LoVo (cell line): ENCODE measurements at regions not wholly inside any gene's neighbourhood (a gene's known extent, or its start where the extent isn't known, plus 50 kb on each side); places are given as distances from the start of the nearest gene placed in this dataset.
"Not testable (repeated sequence)": the region's sequence is repeated elsewhere in the genome, so short reads cannot be mapped to it uniquely, and the experiment has no call there.

Experiments
- DNase-seq: peaks from one replicate; pipeline ENCODE4 v3.0.0-alpha.2; 2016; ENCODE audit warnings: low spot score

DNA sequence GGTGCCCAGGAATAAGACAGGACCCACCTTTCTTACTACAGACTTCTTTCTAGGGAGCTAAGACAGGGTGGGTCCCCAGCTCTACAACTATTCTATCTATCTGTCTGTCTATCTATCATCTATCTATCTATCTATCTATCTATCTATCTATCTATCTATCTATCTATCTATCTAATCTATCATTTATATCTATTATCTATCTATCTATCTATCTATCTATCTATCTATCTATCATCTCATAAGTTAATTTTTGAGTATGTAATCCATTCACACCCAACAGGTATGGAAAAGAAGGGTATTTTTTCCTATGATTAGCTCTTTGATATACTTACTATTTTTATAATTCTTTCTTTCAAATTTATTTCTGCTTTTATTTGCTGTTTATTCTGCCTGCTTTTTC lies 55.9 kb downstream of the BAMBI start:
- DNase-seq: no peak

DNA sequence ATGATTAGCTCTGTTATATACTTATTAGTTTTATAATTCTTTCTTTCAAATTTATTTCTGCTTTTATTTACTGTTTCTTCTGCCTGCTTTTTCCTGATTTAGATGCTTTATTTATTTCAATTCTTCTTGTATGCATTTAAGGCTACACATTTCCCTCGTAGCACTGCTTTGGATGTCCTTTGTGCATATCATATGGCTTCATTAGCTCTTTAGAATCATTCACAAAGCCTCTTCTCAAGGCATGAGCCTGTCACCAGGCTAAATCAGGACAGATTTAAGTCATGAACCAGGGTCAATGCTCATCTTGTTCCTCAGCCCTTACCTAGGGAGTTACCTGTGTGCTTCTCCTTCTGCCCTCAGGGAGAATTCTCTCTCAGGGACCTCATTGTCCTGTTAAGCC lies 56.3 kb downstream of the BAMBI start:
- DNase-seq: no peak

DNA sequence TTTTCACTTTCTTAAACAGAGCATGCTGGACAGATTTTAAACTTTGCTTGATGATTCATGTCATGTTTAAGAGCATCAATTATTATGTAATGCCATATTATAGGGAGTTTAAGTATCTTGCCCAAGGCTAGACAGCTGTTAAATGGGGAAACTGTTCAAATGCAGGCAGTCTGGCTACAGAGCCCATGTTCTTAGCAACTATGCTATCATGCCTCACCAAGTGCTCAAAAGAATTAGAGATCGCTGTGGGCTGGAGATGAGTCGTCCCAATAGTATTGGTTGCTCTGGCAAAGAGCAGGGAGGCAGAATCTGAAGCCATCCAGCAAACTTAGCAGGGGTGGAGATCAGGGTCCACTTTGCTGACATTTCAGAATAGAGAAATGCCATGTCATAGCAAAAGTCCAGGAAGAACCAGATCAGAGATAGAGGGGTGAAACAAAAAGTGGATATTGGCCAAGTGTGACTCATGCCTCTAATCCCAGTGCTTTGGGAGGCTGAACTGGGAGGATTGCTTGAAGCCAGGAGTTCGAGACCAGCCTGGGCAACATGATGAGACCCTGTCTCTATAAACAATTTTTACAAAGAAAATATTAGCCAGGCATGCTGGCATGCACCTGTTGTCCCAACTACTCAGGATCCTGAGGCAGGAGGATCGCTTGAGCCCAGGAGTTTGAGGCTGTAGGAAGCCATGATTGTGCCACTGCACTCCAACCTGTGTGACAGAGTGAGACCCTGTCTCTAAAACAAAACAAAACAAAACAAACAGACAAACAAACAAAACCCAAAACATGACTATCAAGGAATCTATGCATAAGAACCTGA lies 57.8 kb downstream of the BAMBI start:
- peak; percentile 47 for DNase-seq

DNA sequence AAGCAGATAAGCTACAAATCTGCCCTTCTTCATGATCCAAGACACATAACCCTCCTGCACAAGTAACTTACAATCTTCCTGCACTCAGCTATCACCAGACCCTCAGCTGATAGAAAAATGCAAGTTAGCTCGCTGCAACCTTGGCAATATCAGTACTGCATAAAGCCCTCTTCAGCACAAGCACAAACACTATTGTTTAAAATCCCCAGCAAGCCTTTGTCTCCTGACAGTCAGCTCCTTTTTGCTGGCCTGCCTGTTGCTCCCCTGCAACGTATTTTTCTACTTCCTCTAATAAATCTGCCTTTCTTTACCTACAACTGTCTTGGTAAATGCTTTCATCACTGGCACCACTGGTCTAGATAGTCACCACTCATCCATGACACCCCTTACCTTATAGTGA lies 59.8 kb downstream of the BAMBI start:
- no peak for DNase-seq

DNA sequence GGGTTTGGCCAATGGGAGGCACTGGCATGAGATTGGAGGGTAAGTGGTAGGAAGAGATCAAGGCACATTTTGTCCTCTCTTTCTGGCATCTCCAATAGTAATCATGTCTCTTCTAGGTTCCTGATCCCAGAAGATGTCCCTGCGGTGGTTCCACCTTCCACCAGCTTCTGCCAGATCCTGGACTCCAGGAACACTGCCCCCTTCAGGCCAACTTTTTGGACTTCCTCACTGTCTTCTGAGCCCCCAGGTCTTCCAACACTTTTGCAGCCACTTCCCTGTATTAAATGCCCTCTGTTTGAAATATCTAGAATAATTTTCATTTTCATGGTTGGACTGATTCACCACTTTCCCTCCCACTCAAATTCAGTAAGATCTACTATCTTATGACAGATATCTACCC lies 60.9 kb downstream of the BAMBI start:
- DNase-seq: no peak

DNA sequence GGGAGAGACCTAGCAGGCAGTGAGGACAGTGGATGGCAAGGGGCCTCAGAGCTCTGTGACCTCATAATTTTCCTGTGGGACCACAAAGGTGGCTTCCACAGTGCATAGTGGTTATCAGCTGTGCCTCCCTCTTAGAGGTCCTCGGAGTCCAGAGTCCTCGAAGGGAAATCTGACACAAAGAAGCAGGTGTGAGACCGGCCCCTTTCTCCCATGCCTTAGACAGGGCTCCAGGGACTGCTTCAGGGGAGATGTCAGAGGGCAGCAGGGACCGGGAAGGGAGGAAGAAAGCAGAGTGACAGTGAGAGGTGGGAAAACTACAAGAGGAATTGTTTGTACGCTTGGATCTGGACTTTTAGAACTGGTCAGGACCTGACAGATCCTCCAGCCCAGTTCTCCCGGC lies 66.3 kb downstream of the BAMBI start:
- DNase-seq: no peak

DNA sequence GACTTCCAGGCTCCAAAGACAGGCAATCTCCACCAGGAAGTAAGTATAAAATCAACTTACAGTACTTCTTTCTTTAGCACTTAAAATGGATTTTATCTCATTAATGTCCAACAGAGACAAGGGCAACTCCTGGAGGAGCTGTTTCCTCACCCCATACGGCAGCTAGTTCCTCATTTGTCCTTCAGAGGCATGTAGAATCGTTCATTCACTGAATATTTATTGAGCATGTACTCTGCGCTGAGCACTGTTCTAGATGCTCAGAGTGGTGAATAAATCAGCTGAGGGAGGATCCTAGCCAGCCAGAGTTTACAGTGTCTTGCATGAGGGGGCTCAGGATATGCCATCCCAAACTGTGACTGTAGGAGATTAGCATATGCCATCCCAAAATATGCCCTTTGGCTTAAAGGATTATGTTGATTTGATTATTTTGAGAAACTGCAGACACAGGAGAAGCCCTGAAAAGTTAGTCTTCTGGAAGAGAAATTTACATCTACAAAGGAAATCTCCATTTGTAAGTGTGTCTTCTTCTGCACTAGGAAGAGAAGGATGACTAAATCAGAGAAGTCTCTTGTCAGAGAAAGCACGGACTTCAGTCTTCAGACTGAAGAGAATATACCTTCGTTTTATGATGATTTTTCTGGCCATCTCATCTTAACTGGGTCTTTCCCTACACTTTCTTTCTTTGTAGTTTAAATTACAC lies 66.9 kb downstream of the BAMBI start:
- DNase-seq: no peak

DNA sequence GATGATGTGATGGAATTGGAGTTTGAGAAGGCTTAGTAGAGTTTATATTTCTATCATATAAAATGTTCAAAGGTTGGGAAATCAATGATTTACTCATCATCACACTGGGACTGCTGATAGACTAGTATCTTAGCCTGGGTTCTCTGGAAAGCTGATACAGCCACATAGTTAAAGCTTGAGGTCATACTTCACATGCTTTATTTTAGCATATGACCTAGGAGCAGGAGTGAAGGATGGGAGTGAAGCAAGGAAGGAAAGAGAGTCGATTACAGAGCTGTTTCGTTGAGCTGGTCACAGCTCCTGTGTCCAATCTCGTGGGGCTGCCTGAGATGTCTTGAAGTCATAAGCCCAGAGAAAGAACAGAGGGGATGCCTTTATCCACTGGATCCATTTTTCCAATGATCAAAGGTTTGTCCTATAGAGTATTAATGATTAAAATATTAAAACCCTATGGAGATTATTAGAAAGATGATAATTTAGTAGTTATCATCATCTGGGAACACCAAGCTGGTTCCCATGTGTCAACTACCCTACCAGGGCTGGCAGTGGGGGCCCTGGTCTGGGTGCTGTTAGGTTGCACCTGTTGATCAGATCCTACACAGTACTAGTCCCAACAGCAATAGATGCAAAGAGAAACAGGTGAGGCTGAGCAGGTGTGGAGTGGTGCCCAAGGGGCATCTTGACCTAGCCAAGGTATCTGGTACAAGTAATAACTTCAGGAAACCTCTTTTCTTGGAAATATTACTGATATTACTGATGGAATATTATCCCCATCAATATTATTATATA lies 77.8 kb downstream of the BAMBI start:
- no peak for DNase-seq

DNA sequence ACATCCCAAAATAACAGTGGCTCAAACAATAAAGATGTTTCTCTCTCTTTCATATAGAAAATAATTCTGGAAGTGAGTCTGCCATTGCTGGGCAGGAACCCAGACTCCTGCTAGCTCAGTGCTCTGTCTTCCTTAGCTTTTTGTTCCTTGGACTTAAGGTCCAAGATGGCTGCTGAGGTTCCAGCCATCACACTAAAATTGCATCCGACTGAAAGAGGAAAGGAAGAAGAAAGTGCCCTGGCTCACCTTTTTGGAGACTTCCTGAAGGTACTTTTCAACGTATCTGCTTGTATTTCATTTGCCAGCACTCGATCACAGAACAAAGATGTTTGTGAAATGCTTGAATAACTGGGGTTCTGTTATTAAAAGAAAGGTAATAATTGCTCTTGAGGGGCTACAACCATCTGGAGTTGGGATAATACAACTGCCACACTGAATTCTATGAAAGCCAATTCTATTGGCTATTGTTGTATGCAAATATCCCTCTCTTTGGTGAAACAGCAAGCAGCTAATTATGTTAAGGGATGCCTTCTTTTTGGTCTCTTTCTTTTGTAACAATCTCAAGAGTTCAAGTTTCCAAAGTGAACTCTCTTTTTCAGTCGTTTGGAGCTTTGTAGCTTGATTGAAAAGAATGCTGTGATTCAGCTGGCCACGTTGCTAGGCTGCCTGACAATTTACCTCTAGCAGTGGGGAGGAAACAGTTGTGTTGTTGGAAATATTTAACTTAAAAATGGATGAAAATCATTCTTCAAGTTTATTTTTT lies 83.9 kb downstream of the BAMBI start:
- DNase-seq: no peak

DNA sequence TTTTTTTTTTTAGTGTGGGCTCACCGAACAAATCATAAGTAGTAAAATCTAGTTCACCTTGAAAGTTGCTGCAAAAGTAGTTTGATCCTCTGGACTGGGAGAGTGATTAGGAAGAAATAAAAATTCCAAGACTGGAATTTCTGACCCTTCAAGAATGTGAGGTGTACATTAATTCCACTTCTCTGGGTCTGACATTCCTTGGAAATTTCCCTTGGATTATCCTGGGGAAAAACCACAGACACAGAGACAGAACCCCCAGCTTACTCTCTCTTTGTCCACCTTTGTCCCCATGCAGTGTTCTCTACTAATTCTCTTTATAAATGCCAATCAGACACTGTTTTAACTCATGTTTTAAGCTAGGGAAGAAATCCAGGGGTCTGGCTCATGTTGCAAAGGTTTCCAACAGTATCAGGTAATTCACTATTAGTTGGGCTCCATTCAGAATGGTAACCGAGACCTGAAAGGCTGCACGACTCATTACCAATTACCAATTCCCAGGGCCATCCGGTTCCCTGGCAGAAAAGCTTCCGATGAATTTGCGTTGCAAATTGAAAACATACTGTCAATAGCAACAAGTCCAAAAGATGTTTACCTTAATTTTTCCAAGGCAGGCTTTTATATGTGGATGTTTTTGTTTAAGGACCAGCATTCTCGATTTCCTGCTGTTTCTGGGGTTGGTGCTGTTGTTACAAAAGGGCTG lies 86.3 kb downstream of the BAMBI start:
- DNase-seq: no peak

DNA sequence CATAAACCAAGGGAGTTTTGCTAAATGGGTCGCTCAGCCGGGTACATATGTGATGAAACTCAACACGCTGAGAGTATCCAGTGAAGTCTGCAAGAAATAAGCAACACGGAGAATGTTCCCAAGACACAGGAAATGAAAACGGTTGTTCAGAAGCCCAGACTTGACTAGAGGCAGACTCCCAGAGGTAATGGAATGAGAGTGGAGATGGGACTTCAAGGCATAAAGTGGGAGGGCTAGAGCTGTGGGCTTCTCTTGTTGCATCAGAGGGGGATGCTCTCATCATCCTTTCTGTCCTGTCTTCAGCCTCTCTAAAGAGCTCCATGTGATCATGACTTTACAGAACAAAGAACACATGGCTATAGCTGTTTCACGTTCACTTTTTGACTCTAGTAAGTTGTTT lies 88.3 kb downstream of the BAMBI start:
- no peak for DNase-seq

DNA sequence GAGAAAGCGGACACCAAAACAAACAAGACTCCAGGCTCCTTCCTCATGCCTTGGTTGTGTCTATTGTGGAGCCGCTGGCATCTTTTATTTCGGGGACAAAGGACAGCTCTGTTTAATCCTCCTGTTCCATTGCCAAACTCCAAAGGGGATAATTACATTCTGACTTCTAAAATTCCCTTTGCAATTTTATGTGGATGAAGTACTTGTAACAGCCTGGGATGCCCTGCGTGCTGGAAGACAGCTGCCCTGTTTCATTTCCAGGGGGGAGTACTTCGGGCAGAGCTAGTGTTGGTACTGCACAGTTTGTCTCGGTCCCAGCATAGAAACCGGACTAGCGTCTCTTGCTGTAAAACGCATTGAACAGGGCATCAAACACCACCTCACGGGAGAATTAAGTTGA lies 90.9 kb downstream of the BAMBI start:
- no peak for DNase-seq

DNA sequence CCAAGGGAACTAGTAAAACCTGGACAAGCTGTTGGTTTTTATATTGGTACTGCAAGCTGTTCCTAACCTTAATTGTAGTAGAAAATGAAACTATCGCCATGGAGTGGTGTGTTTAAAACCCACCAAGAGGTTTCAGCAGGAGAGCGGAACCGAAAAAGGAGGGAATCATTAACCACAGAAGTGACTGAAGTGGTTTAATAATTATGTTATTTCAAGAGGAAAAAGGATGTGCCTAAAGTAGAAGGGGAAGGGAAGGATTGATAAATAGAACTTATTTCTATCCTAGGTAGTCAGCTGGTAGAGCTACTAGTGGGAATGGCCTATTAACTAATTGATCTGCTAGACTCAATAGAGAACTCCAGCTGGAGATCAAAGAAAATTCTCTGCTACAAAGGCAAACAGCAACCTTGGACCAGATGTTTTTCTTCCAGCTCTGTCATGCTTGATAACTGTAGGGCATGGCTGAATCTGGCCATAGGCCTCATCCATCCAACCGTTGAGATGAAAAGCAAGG lies 91.8 kb downstream of the BAMBI start:
- DNase-seq: no peak

DNA sequence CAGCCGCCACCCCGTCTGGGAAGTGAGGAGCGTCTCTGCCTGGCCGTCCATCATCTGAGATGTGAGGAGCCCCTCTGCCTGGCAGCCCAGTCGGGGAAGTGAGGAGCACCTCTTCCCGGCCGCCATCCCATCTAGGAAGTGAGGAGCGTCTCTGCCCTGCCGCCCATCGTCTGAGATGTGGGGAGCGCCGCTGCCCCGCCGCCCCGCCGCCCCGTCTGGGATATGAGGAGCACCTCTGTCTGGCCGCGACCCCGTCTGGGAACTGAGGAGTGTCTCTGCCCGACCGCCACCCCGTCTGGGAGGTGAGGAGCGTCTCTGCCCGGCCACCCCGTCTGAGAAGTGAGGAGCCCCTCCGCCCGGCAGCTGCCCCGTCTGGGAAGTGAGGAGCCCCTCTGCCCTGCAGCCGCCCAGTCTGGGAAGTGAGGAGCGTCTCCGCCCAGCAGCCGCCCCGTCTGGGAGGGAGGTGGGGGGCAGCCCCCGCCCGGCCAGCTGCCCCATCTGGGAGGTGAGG lies 94.3 kb downstream of the BAMBI start:
- not testable (repeated sequence) for DNase-seq

DNA sequence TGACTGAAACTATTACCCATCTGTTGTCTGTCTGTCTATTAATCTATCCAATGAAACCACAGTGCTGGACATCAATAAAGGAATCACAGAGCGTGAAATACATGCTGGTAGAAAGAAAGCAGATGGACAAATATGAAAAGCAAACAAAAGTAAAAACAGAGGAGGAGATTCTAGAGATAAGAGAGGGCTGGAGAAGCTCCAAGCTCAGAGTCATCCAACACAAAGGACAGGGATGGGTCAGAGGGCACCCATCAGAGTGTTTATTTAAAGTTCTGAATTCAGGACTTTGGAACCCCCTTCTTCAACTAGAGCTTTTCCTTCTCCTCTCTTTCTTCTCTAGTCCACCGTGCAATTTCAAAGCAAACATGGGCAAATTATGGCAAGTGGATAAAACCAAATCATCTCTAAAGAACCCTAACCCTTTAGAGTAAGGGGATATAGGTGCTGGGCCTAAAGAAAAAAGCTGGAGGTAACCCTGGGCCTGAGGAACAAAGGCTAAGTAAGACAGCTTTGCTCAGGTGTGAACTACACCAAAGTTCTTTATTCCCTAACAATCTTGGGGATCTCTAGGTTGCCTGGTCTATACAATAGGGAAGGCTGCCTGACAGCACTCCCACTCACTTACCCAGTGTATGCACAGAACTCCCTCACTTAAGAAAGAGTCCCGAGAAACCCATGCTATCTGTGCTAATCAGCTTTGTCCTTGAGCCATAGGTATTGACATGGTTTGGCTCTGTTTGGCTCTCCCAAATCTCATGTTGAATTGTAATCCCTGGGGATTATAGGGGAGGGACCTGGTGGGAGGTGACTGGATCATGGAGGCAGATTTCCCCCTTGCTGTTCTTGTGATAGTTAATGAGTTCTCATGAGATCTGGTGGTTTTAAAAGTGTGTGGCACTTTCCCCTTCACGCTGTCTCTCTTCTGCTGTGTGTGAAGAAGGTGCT lies 97.0 kb downstream of the BAMBI start:
- peak; percentile 30 for DNase-seq

DNA sequence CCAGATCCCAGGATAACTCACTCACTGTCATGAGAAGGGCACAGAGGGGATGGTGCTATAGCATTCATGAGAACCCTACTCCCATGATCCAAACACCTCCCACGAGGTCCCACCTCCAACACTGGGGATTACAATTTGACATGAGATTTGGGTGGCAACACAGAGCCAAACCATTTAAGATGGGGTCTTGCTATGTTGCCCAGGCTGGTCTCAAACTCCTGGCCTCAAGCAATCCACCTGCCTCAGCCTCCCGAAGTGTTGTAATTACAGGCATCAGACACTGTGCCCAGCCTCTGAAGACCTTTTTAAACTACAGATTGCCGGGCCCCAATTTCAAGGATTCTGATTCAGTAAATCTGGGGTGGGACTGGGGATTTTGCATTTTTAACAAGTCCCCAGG lies 98.5 kb downstream of the BAMBI start:
- DNase-seq: no peak

DNA sequence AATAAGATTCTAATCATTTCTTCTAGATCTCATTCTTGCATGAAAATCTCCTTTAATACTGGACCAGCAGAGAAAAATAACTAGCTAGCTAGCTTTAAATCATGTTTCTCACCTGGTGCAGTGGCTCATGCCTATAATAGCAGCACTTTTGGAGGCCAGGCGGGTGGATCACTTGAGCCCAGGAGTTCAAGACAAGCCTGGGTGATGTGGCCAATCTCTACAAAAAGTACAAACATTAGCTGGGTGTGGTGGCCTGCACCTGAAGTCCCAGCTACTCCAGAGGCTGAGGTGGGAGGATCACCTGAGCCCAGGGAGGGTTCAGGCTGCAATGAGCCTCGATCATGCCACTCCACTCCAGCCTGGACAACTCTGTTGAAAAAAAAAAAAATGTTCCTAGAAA lies 99.2 kb downstream of the BAMBI start:
- DNase-seq: no peak

DNA sequence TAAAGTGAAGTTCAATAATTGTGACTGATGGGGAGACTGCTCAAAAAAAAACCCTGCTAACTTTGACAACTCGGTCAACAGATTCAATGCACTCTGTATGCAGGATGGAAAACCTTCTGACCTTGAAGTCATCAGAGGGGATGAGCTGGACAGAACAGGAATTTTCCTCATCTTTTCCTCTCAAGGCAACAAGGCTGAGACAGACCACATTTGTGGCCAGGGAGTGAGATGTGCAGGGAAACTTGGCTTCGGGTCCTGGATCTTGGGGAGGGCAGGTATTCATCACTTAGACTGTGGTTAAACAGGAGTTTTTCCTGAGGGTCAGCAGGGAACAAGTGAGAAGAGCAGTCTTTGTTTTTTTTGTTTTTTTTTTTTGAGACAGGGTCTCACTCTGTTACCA lies 100.6 kb downstream of the BAMBI start:
- DNase-seq: no peak

DNA sequence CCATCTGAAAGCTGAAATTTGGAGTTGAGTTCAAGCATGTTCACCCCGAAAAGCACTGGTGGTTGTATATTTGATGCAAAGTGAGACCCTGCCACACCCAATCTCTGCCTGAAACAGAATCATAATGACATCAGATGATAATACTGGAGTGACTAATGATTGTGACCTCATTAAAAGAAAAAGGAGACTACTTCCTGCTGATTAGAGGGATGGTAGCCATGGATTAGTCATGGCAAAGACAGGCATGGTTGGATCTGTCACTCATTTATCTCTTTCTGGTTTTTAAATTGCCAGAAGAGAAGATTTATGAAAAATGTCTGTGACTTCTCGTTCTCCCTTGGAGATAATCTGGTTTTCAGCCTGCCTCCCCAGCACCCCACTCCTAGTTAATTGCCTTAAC lies 101.2 kb downstream of the BAMBI start:
- DNase-seq: peak; percentile 39

DNA sequence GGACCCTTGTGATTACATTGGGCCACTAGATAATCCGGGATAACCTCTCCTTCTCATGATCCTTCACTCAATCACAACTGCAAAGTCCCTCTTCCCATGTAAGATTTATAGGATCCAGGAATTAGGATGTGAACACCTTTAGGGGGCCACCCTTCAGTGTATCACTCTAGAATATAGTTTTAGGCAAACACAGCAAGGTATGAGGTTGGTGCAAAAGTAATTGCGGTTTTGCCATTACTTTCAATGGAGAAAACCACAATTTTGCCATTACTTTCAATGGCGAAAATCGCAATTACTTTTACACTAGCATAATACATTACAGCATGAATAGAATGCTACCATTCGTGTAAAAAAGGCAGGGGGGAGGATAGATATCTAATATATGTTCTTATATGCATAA lies 104.0 kb downstream of the BAMBI start:
- DNase-seq: no peak
